Panc1 (cell line): ENCODE measurements at regions not wholly inside any gene's neighbourhood (a gene's known extent, or its start where the extent isn't known, plus 50 kb on each side); places are given as distances from the start of the nearest gene placed in this dataset.

Source experiments
- CTCF ChIP-seq: fragments of 450-650 bp; IDR thresholded peaks from 2 replicates; pipeline ENCODE4 v1.5.1; 2017; ENCODE audit warnings: mild to moderate bottlenecking
- POLR2AphosphoS5 ChIP-seq: IDR thresholded peaks from 2 replicates; pipeline ENCODE4 v1.6.1; 2012; ENCODE audit warnings: mild to moderate bottlenecking, low read depth, low read length, moderate library complexity
- REST ChIP-seq, 2 experiments: IDR thresholded peaks; 2 replicates each; pipeline ENCODE4 v1.6.1; 2011 to 2012; ENCODE audit warnings: low read depth in 2 of 2, control low read depth in 1 of 2, low read length in 1 of 2, mild to moderate bottlenecking in 1 of 2, moderate library complexity in 1 of 2; ENCODE audit not compliant: insufficient read depth in 1 of 2
- SIN3A ChIP-seq: IDR thresholded peaks from 2 replicates; pipeline ENCODE4 v1.6.1; 2012; ENCODE audit warnings: low read depth, mild to moderate bottlenecking, low read length, moderate library complexity, borderline replicate concordance; ENCODE audit not compliant: insufficient read depth
- TCF7L2 ChIP-seq: IDR thresholded peaks from 2 replicates; pipeline ENCODE4 v1.6.1; 2011; ENCODE audit warnings: mild to moderate bottlenecking, low read depth, low read length, inconsistent platforms

GRCh38 chr18:52174220-52174619 lies 165.8 kb upstream of the DCC start:
- TF ChIP-seq CTCF: no peak
- TF ChIP-seq TCF7L2: no peak
- no peak for TF ChIP-seq SIN3A
- TF ChIP-seq REST (IDR thresholded peaks at IDR 0.05; ENCODE audit: insufficient read depth in 1 of 2, low read depth in 2 of 2, low read length in 1 of 2): no peak
- no peak for TF ChIP-seq POLR2AphosphoS5
